IMR-90 (cell line): ENCODE measurements at regions not wholly inside any gene's neighbourhood (a gene's known extent, or its start where the extent isn't known, plus 50 kb on each side); places are given as distances from the start of the nearest gene placed in this dataset.

Experiments used
- ATAC-seq: fragments of 200-7000 bp; cut with Tn5 transposase; 2 replicates; pipeline ENCODE4 v1.9.1; 2020; ENCODE audit warnings: low read depth, mild to moderate bottlenecking, moderate library complexity
- BruUV-seq: library from RNA; stranded (reverse); fragments of 400-500 nt; replicated peaks from 2 replicates; lab custom pipeline; 2021; lab: Mats Ljungman, UMichigan
- CTCF ChIA-PET: fragments of 300-600 bp; formaldehyde crosslinking; extraction: SDS; loops from one replicate; lab custom pipeline; 2021; ENCODE audit warnings: antibody characterized with exemption; lab: Yijun Ruan, JAX
- POLR2A ChIA-PET: fragments of 300-600 bp; sonication (Branson Sonifier 250); formaldehyde crosslinking; loops from one replicate; lab custom pipeline; 2022; ENCODE audit warnings: antibody characterized with exemption; ENCODE audit not compliant: unreplicated experiment; lab: Charles Lee
- DNase-seq: peaks from one replicate; pipeline ENCODE4 v3.0.0; 2013
- H2AFZ ChIP-seq: replicated peaks from 2 replicates; pipeline ENCODE3; 2013; ENCODE audit warnings: low read length, mild to moderate bottlenecking; ENCODE audit not compliant: poor library complexity
- H2AK5ac ChIP-seq: 2 replicates; pipeline ENCODE4 v1.6.1; 2013; ENCODE audit warnings: low read depth, low read length, inconsistent platforms
- H2AK9ac ChIP-seq: replicated peaks from 2 replicates; pipeline ENCODE3; 2013; ENCODE audit warnings: mild to moderate bottlenecking, low read depth, low read length, moderate library complexity; ENCODE audit not compliant: poor library complexity
- H2BK120ac ChIP-seq: 2 replicates; pipeline ENCODE4 v1.6.1; 2013; ENCODE audit warnings: low read depth, low read length, inconsistent platforms
- H2BK15ac ChIP-seq: 3 replicates; pipeline ENCODE4 v1.6.1; 2013; ENCODE audit warnings: low read depth, low read length, inconsistent platforms
- H2BK20ac ChIP-seq: 2 replicates; pipeline ENCODE4 v1.6.1; 2013; ENCODE audit warnings: low read depth, mild to moderate bottlenecking, inconsistent platforms, low read length, moderate library complexity
- H2BK5ac ChIP-seq: 2 replicates; pipeline ENCODE4 v1.6.1; 2013; ENCODE audit warnings: mild to moderate bottlenecking, low read depth, low read length, inconsistent platforms; ENCODE audit not compliant: poor library complexity, severe bottlenecking
- H3K14ac ChIP-seq: replicated peaks from 2 replicates; pipeline ENCODE4 v1.6.1; 2013; ENCODE audit warnings: low read depth, low read length, inconsistent platforms
- H3K18ac ChIP-seq: 2 replicates; pipeline ENCODE4 v1.6.1; 2013; ENCODE audit warnings: low read depth, low read length, control low read depth
- H3K23ac ChIP-seq: 2 replicates; pipeline ENCODE4 v1.6.1; 2013; ENCODE audit warnings: low read depth, low read length, inconsistent platforms
- H3K27ac ChIP-seq: 2 replicates; pipeline ENCODE4 v1.5.1; 2013; ENCODE audit warnings: mild to moderate bottlenecking, control low read depth, low read length; ENCODE audit not compliant: insufficient read depth
- H3K27me3 ChIP-seq: 2 replicates; pipeline ENCODE4 v1.6.1; 2013; ENCODE audit warnings: low read length; ENCODE audit not compliant: control insufficient read depth, insufficient read depth
- H3K36me3 ChIP-seq: 2 replicates; pipeline ENCODE4 v1.6.1; 2013; ENCODE audit warnings: low read length, mixed read lengths; ENCODE audit not compliant: control insufficient read depth, insufficient read depth
- H3K4ac ChIP-seq: 2 replicates; pipeline ENCODE4 v1.6.1; 2013; ENCODE audit warnings: low read depth, low read length, inconsistent platforms
- H3K4me1 ChIP-seq: 2 replicates; pipeline ENCODE4 v1.6.1; 2013; ENCODE audit warnings: low read length, mixed read lengths; ENCODE audit not compliant: control insufficient read depth, insufficient read depth
- H3K4me2 ChIP-seq: 2 replicates; pipeline ENCODE4 v1.6.1; 2013; ENCODE audit warnings: low read depth, mild to moderate bottlenecking, control low read depth, low read length, moderate library complexity
- H3K4me3 ChIP-seq: 2 replicates; pipeline ENCODE4 v1.5.1; 2013; ENCODE audit warnings: low read depth, mild to moderate bottlenecking, control low read depth, low read length, moderate library complexity; ENCODE audit not compliant: insufficient read depth
- H3K56ac ChIP-seq: 2 replicates; pipeline ENCODE4 v1.6.1; 2013; ENCODE audit warnings: low read length, inconsistent platforms; ENCODE audit not compliant: insufficient read depth; ENCODE audit errors: extremely low read depth
- H3K79me1 ChIP-seq, 2 experiments: 2 replicates each; pipeline ENCODE4 v1.6.1; 2013; ENCODE audit warnings: low read length in 2 of 2, inconsistent platforms in 1 of 2, low read depth in 1 of 2
- H3K9ac ChIP-seq: 2 replicates; pipeline ENCODE4 v1.6.1; 2013; ENCODE audit warnings: low read depth, low read length, control low read depth
- H3K9me1 ChIP-seq: 2 replicates; pipeline ENCODE4 v1.6.1; 2013; ENCODE audit warnings: low read length, inconsistent platforms; ENCODE audit not compliant: insufficient read depth
- H3K9me3 ChIP-seq: 2 replicates; pipeline ENCODE4 v1.6.1; 2013; ENCODE audit warnings: low read length; ENCODE audit not compliant: control insufficient read depth, insufficient read depth
- H4K20me1 ChIP-seq: 2 replicates; pipeline ENCODE4 v1.6.1; 2013; ENCODE audit warnings: low read length, inconsistent platforms; ENCODE audit not compliant: insufficient read depth
- H4K5ac ChIP-seq: 2 replicates; pipeline ENCODE4 v1.6.1; 2013; ENCODE audit warnings: mild to moderate bottlenecking, low read depth, low read length, control low read depth
- H4K8ac ChIP-seq, 2 experiments: 2 replicates each; pipeline ENCODE4 v1.6.1; 2013; ENCODE audit warnings: low read depth in 2 of 2, low read length in 2 of 2, control low read depth in 1 of 2, inconsistent platforms in 1 of 2
- H4K91ac ChIP-seq: 2 replicates; pipeline ENCODE4 v1.6.1; 2013; ENCODE audit warnings: low read depth, low read length, inconsistent platforms; ENCODE audit not compliant: insufficient read depth
- CHD1 ChIP-seq: IDR thresholded peaks from 2 replicates; pipeline ENCODE4 v1.6.1; 2012; ENCODE audit warnings: low read depth, low read length, improper control_type of control experiment
- MAFK ChIP-seq: IDR thresholded peaks from 2 replicates; pipeline ENCODE4 v1.6.1; 2012; ENCODE audit warnings: low read depth, low read length, improper control_type of control experiment
- NFE2L2 ChIP-seq: fragments of 150-350 bp; IDR thresholded peaks from 2 replicates; pipeline ENCODE4 v1.6.1; 2016; ENCODE audit warnings: low read depth, mild to moderate bottlenecking, low read length
- POLR2A ChIP-seq: IDR thresholded peaks from 2 replicates; pipeline ENCODE4 v1.6.1; 2012; ENCODE audit warnings: mild to moderate bottlenecking, low read depth, low read length
- RAD21 ChIP-seq: IDR thresholded peaks from 2 replicates; pipeline ENCODE4 v1.6.1; 2012; ENCODE audit warnings: low read length, improper control_type of control experiment
- RCOR1 ChIP-seq: IDR thresholded peaks from 2 replicates; pipeline ENCODE4 v1.6.1; 2012; ENCODE audit warnings: mild to moderate bottlenecking, low read length, improper control_type of control experiment; ENCODE audit not compliant: insufficient replicate concordance
- WGBS, 2 experiments: methylation state at CpG; one replicate each; pipeline versions ENCODE4 v1.1.5 to v1.1.7; 2013; ENCODE audit warnings: missing lambda C conversion rate in 2 of 2; ENCODE audit not compliant: insufficient read length in 1 of 2; ENCODE audit errors: extremely low coverage in 2 of 2; 5-methylcytosine and 5-hydroxymethylcytosine counted together
- dilution Hi-C: fragments of 300-500 bp; cut with HindIII; formaldehyde crosslinking; loops from one replicate; pipeline ENCODE4 v1.14.3; 2018; ENCODE audit warnings: low sequenced_read_pairs; ENCODE audit not compliant: unreplicated experiment
- in situ Hi-C: fragments of 300-500 bp; cut with MboI; formaldehyde crosslinking; loops from 3 replicates; pipeline ENCODE4 v1.14.3; 2019; ENCODE audit warnings: low sequenced_read_pairs, inconsistent platforms, mixed read lengths
- intact Hi-C: fragments of 100-400 bp; cut with micrococcal nuclease; formaldehyde crosslinking; loops from 2 replicates; pipeline ENCODE4 v1.10.0; 2022

GRCh38 chr2:149747456-149747855 is 159.9 kb upstream of the MMADHC start:
- TF ChIP-seq CHD1: no peak
- no peak for TF ChIP-seq MAFK
- TF ChIP-seq RAD21: no peak
- no peak for TF ChIP-seq RCOR1
- no peak for TF ChIP-seq POLR2A
- peak; percentile 38; the same call in 1 of the 2 replicates for TF ChIP-seq NFE2L2
- Histone ChIP-seq H2BK15ac (no peak overlapping the region; the same call in 2 of the 3 replicates), H3K36me3 (no peaks in the 10 kb centered on the region), H3K4ac (no peak overlapping the region), H4K5ac (peak overlapping the region; percentile 38; the same call in 1 of the 2 replicates), H4K20me1 (no peaks in the 10 kb centered on the region), H3K9me1 (peaks cover 6% of the 10 kb centered on the region), H3K27ac (no peak overlapping the region), H3K23ac (no peak overlapping the region), H3K4me2 (no peak overlapping the region), H3K4me3 (no peak overlapping the region), H2AK9ac (no peak overlapping the region), H3K14ac (no peak overlapping the region), H3K9me3 (no peaks in the 10 kb centered on the region), H3K27me3 (no peaks in the 10 kb centered on the region), H2BK20ac (no peak overlapping the region), H2BK5ac (peak overlapping the region; percentile 34), H3K18ac (peak overlapping the region; percentile 74; the same call in 1 of the 2 replicates), H4K8ac (no peak overlapping the region), H3K79me1 (peaks cover 0 to 8% of the 10 kb centered on the region in 2 experiments; a peak in 2 of 4 replicates), H3K56ac (no peak overlapping the region), H3K9ac (no peak overlapping the region), H2AFZ (no peak overlapping the region), H2AK5ac (no peak overlapping the region), H4K91ac (no peak overlapping the region), H3K4me1 (peaks cover 23% of the 10 kb centered on the region), H2BK120ac (no peak overlapping the region)
- in situ Hi-C loops: loop anchor here (25.0 kb wide), 1 partner anchor 715 kb away; no protein-coding TSS in a partner anchor
- dilution Hi-C loops: no loop called here
- no CpG with 5 or more reads among the region's 1 CpG for WGBS, 2 experiments
- ATAC-seq (no peak), DNase-seq (no peak)
- no TSS peak for BruUV-seq
- POLR2A ChIA-PET: no interaction called here
- intact Hi-C loops: loop anchor here (10.0 kb wide), 2 partner anchors 397 to 1487 kb away; no protein-coding TSS in a partner anchor
- CTCF ChIA-PET: no interaction called here
